ENCODE measurements at regions not wholly inside any gene's neighbourhood (a gene's known extent, or its start where the extent isn't known, plus 50 kb on each side); places are given as distances from the start of the nearest gene placed in this dataset.

- no peak for DNase-seq
Measured at GRCh38 chr13:108534728-108535127, 94.7 kb upstream of the MYO16 start.

- DNase-seq = no peak
Measured at GRCh38 chr13:108549934-108550333, 79.5 kb upstream of the MYO16 start.

- no peak for DNase-seq
Measured at GRCh38 chr13:108551674-108552073, 77.7 kb upstream of the MYO16 start.

- no peak for DNase-seq
Measured at GRCh38 chr13:108558489-108558888, 70.9 kb upstream of the MYO16 start.

GRCh38 chr13:108560093-108560492, 69.3 kb upstream of the MYO16 start:
- no peak for DNase-seq

DNA sequence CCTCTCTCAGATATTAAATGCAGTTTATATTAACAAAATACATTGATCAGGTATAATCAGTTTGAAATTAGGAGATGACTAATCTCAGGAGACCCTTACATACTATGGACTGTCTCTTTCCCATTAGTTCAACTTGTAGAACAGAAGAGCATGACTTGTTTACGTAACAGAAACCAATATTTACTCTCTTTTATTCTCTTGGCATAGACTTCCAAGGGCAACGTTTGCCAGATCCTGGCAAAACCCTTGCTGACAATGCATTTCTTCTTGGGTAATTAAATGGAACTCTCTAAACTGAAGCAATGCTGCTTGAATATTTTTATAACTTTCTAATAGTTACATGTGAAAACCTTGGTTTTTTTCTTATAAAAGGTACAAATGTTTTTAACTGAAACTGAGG, 68.3 kb upstream of the MYO16 start:
- DNase-seq = no peak

DNA sequence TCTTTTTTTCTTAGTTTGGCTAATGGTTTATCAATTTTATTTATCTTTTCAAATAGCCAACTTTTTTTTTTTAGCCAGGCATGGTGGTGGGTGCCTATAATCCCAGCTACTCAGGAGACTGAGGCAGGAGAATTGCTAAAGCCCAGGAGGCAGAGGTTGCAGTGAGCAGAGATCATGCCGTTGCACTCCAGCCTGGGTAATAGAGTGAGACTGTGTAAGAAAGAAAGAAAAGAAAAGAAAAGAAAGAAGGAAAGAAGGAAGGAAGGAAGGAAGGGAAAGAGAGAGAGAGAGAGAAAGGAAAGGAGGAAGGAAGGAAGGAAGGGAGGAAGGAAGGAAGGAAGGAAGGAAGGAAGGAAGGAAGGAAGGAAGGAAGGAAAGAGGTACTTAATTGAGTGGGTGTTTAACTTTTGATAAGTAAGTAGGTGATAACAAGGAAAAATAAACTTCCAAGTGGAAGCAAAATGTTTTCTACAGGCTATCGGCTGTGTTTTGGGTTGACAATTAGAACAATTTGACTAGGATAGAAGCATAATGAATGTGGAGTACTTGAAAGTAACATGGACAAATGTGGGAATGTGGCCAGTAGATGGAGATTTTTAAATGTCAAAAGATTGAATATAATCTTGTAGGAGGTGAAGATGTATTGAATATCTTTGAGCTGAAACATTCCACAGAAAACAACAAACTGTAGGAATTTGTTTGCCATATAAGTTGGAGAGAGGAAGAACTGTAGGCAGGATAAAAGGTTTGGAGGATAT, 62.8 kb upstream of the MYO16 start:
- DNase-seq = no peak

GRCh38 chr13:108572782-108573211, 56.6 kb upstream of the MYO16 start:
- no peak for DNase-seq

GRCh38 chr13:108573455-108573854, 56.0 kb upstream of the MYO16 start:
- DNase-seq = no peak

DNA sequence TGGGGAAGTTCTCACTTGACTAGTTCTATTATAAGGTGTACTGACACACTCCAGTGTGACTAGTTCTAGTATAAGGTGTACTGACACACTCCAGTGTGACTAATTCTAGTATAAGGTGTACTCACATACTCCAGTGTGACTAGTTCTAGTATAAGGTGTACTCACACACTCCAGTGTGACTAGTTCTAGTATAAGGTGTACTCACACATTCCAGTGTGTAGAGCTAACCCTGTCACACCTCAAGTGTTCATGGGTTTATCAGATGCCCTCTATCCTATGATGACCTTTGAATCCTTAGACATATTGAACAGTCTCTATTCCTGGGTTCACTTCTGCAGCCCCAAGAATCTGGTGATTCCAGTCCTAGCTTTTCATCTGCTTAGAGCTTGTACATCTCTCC, 54.6 kb upstream of the MYO16 start:
- no peak for DNase-seq

- DNase-seq = no peak
Measured at GRCh38 chr13:108575430-108575829, 54.0 kb upstream of the MYO16 start.
